ENCODE measurements at regions not wholly inside any gene's neighbourhood (a gene's known extent, or its start where the extent isn't known, plus 50 kb on each side); places are given as distances from the start of the nearest gene placed in this dataset.

DNA sequence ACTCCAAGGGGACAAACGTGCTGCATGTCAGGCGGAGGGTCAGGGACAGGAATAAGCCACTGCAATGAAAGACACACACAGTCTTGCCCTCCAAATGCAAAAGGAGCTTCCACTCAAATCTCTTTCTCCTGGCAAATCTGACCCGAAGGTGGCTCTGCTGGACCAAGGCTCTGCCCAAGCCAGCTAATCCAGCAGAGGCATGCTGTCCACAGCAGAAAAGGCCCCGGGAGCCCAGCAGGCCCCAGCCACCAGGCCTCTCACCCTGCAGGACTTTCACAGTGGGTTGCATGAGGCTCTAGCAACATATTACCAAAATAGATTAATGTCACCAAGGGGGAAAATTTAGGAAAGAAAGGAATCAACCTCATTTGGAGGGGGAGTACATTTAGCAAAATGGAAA lies 628.6 kb downstream of the BCOR start:
- POLR2A ChIA-PET (ENCODE audit: unreplicated experiment) = no interaction called here
- H3K9me1 ChIP-seq (ENCODE audit: insufficient read depth, low read length) = no peaks in the 10 kb centered on the region
- in situ Hi-C loops (cut with MboI; ENCODE audit: low sequenced_read_pairs) = no loop called here
- H3K14ac ChIP-seq (replicated peaks; ENCODE audit: low read depth, low read length) = no peak overlapping the region
- ATAC-seq (ENCODE audit: low read depth) = no peak
- H3K36me3 ChIP-seq (ENCODE audit: control insufficient read depth, insufficient read depth, low read length) = no peaks in the 10 kb centered on the region
- no peak overlapping the region for H2BK20ac ChIP-seq (ENCODE audit: low read depth, low read length)
- no peaks in the 10 kb centered on the region for H4K20me1 ChIP-seq (ENCODE audit: insufficient read depth, low read length)
- no peak overlapping the region for H2BK15ac ChIP-seq (ENCODE audit: low read depth, low read length)
- H3K18ac ChIP-seq (ENCODE audit: low read depth, low read length) = no peak overlapping the region
- H4K91ac ChIP-seq (ENCODE audit: insufficient read depth, low read depth, low read length) = no peak overlapping the region
- H3K4me1 ChIP-seq (ENCODE audit: control insufficient read depth, insufficient read depth, low read length) = no peaks in the 10 kb centered on the region
- H3K4me2 ChIP-seq (ENCODE audit: low read depth, low read length) = no peak overlapping the region
- no TSS peak for BruUV-seq (replicated peaks)
- intact Hi-C loops (cut with micrococcal nuclease) = no loop called here
- no peak overlapping the region for H3K4ac ChIP-seq (ENCODE audit: low read depth, low read length)
- H3K79me1 ChIP-seq (ENCODE audit: low read depth in 1 of 2, low read length in 2 of 2) = no peaks in the 10 kb centered on the region
- no peak overlapping the region for H3K9ac ChIP-seq (ENCODE audit: low read depth, low read length)
- no peak for TF ChIP-seq SMC3 (IDR thresholded peaks at IDR 0.05; ENCODE audit: low read depth, low read length)
- no peak for TF ChIP-seq MXI1 (IDR thresholded peaks at IDR 0.05; ENCODE audit: borderline replicate concordance, low read depth, low read length)
- no peak overlapping the region for H4K5ac ChIP-seq (ENCODE audit: low read depth, low read length)
- peaks cover 12% of the 10 kb centered on the region; the same call in 1 of the 2 replicates for H3K27me3 ChIP-seq (ENCODE audit: control insufficient read depth, insufficient read depth, low read length)
- no peak overlapping the region for H2AK9ac ChIP-seq (replicated peaks; ENCODE audit: low read depth, low read length, poor library complexity)
- no peak for DNase-seq
- WGBS, 2 experiments (ENCODE audit: extremely low coverage in 2 of 2, insufficient read length in 1 of 2) = no CpG with 5 or more reads among the region's 4 CpGs
- no peak overlapping the region for H3K27ac ChIP-seq (ENCODE audit: insufficient read depth, low read length)
- H3K56ac ChIP-seq (ENCODE audit: extremely low read depth, insufficient read depth, low read length) = no peak overlapping the region
- no peaks in the 10 kb centered on the region; the same call in 1 of the 2 replicates for H3K9me3 ChIP-seq (ENCODE audit: control insufficient read depth, insufficient read depth, low read length)
- no peak overlapping the region for H2BK120ac ChIP-seq (ENCODE audit: low read depth, low read length)
- H3K4me3 ChIP-seq (ENCODE audit: insufficient read depth, low read depth, low read length) = no peak overlapping the region
- dilution Hi-C loops (cut with HindIII; ENCODE audit: low sequenced_read_pairs, unreplicated experiment) = no loop called here
- no peak overlapping the region for H2BK5ac ChIP-seq (ENCODE audit: low read depth, low read length, poor library complexity, severe bottlenecking)
- H4K8ac ChIP-seq (ENCODE audit: low read depth in 2 of 2, low read length in 2 of 2) = no peak overlapping the region
- H3K23ac ChIP-seq (ENCODE audit: low read depth, low read length) = no peak overlapping the region
- H2AK5ac ChIP-seq (ENCODE audit: low read depth, low read length) = no peak overlapping the region
- CTCF ChIA-PET = no interaction called here
- no peak overlapping the region for H2AFZ ChIP-seq (replicated peaks; ENCODE audit: low read length, poor library complexity)

All from IMR-90 (cell line).